HepG2 (cell line): ENCODE measurements at regions not wholly inside any gene's neighbourhood (a gene's known extent, or its start where the extent isn't known, plus 50 kb on each side); places are given as distances from the start of the nearest gene placed in this dataset.

Source experiments
- ATF3 ChIP-seq: sonication (generic); formaldehyde crosslinking; IDR thresholded peaks from 2 replicates; pipeline ENCODE4 v1.4.0; 2020; ENCODE audit warnings: missing genetic modification reagents
- PAF1 ChIP-seq: IDR thresholded peaks from 2 replicates; pipeline ENCODE4 v1.6.1; 2016; ENCODE audit warnings: missing genetic modification reagents, missing compliant biosample characterization
- SATB2 ChIP-seq: sonication (generic); formaldehyde crosslinking; IDR thresholded peaks from 2 replicates; pipeline ENCODE4 v1.5.0; 2020; ENCODE audit warnings: missing genetic modification reagents
- SRF ChIP-seq: IDR thresholded peaks from 2 replicates; pipeline ENCODE4 v1.6.1; 2011; ENCODE audit warnings: mild to moderate bottlenecking, low read depth, low read length, moderate library complexity
- TCF7L2 ChIP-seq: IDR thresholded peaks from 2 replicates; pipeline ENCODE4 v1.6.1; 2011; ENCODE audit warnings: mild to moderate bottlenecking, low read depth, low read length, moderate library complexity

- TF ChIP-seq TCF7L2 (no peak), SRF (no peak), ATF3 (no peak), SATB2 (CRISPR knock-in tag) (no peak), PAF1 (CRISPR knock-in tag) (no peak)
These were observed 109.0 kb downstream of the ETS2 start for GRCh38 chr21:38914528-38915293.
